HCT116 (cell line): ENCODE measurements at regions not wholly inside any gene's neighbourhood (a gene's known extent, or its start where the extent isn't known, plus 50 kb on each side); places are given as distances from the start of the nearest gene placed in this dataset.

Experiments used
- CTCF ChIP-seq, 3 experiments: fragments of 200-600 bp in 1 of 3; sonication (generic) in 1 of 3; IDR thresholded peaks in 2 of 3; conservative IDR thresholded peaks in 1 of 3; 2 replicates each; pipeline ENCODE4 v1.5.1; 2012 to 2017; ENCODE audit warnings: low read depth in 2 of 3, low read length in 2 of 3, antibody characterized with exemption in 1 of 3, borderline replicate concordance in 1 of 3, control low read depth in 1 of 3, mild to moderate bottlenecking in 1 of 3, mixed read lengths in 1 of 3, mixed run types in 1 of 3, moderate library complexity in 1 of 3; ENCODE audit not compliant: insufficient read depth in 1 of 3
- EZH2 ChIP-seq: fragments of 200-600 bp; sonication (generic); IDR thresholded peaks from 2 replicates; pipeline ENCODE4 v1.6.1; 2017; ENCODE audit warnings: antibody characterized with exemption, mixed run types
- MAX ChIP-seq: IDR thresholded peaks from 2 replicates; pipeline ENCODE4 v1.6.1; 2012
- POLR2A ChIP-seq: IDR thresholded peaks from 2 replicates; pipeline ENCODE4 v1.7.0; 2011; ENCODE audit warnings: borderline replicate concordance; ENCODE audit not compliant: insufficient read depth, insufficient read length; ENCODE audit errors: extremely low read depth
- POLR2AphosphoS5 ChIP-seq: IDR thresholded peaks from 2 replicates; pipeline ENCODE4 v1.6.1; 2011; ENCODE audit warnings: mild to moderate bottlenecking, low read depth, low read length, moderate library complexity
- RAD21 ChIP-seq: IDR thresholded peaks from 2 replicates; pipeline ENCODE4 v1.6.1; 2012; ENCODE audit warnings: low read depth, mild to moderate bottlenecking
- REST ChIP-seq: IDR thresholded peaks from 2 replicates; pipeline ENCODE4 v1.6.1; 2012; ENCODE audit warnings: low read depth
- SRF ChIP-seq: IDR thresholded peaks from 2 replicates; pipeline ENCODE4 v1.6.1; 2012; ENCODE audit warnings: low read depth
- TCF7L2 ChIP-seq: IDR thresholded peaks from 2 replicates; pipeline ENCODE4 v1.7.0; 2011; ENCODE audit warnings: borderline replicate concordance, inconsistent platforms; ENCODE audit not compliant: insufficient read depth, insufficient read length; ENCODE audit errors: extremely low read depth
- YY1 ChIP-seq: IDR thresholded peaks from 2 replicates; pipeline ENCODE4 v1.6.1; 2011; ENCODE audit warnings: low read length, low read depth, moderate library complexity, mild to moderate bottlenecking; ENCODE audit not compliant: insufficient replicate concordance; ENCODE audit errors: extremely low read depth
- ZFX ChIP-seq: fragments of 450-650 bp; IDR thresholded peaks from 2 replicates; pipeline ENCODE4 v1.6.1; 2017

- no peak for TF ChIP-seq RAD21
- TF ChIP-seq CTCF (IDR thresholded peaks at IDR 0.05 in 2 of 3, conservative IDR thresholded peaks at IDR 0.05 in 1 of 3; ENCODE audit: borderline replicate concordance in 1 of 3, insufficient read depth in 1 of 3, low read depth in 2 of 3, low read length in 2 of 3) = no peak
- no peak for TF ChIP-seq POLR2A
- TF ChIP-seq REST = no peak
- TF ChIP-seq EZH2 = no peak
- no peak for TF ChIP-seq POLR2AphosphoS5
- TF ChIP-seq ZFX = no peak
- TF ChIP-seq SRF = no peak
- TF ChIP-seq TCF7L2 = no peak
- no peak for TF ChIP-seq MAX
- no peak for TF ChIP-seq YY1
Measured at GRCh38 chr19:34034318-34034846, 137.9 kb upstream of the LSM14A start.
